ENCODE measurements at regions not wholly inside any gene's neighbourhood (a gene's known extent, or its start where the extent isn't known, plus 50 kb on each side); places are given as distances from the start of the nearest gene placed in this dataset.

- Histone ChIP-seq H3K4me1 (ENCODE audit: low read length) (0 out of 2 replicates have a peak, but pooled peaks cover 3% of the 10 kb centered on the region), H3K27ac (ENCODE audit: low read length) (no peak overlapping the region), H2AFZ (ENCODE audit: low read length) (no peak overlapping the region), H3K36me3 (replicated peaks; ENCODE audit: insufficient read depth, low read length) (no peaks in the 10 kb centered on the region), H3F3A (ENCODE audit: insufficient read depth, low read length) (no peaks in the 10 kb centered on the region), H3K79me2 (ENCODE audit: low read length) (no peaks in the 10 kb centered on the region), H3K4me3 (ENCODE audit: low read length) (no peak overlapping the region), H3K27me3 (replicated peaks; ENCODE audit: insufficient read depth, low read length) (no peaks in the 10 kb centered on the region), H4K20me1 (ENCODE audit: insufficient read depth, low read length) (no peaks in the 10 kb centered on the region), H3K9me2 (replicated peaks; ENCODE audit: insufficient read depth, low read length) (no peaks in the 10 kb centered on the region), H3K4me2 (ENCODE audit: low read depth, low read length) (no peak overlapping the region), H3K9me3 (replicated peaks; ENCODE audit: insufficient read depth, low read length) (no peaks in the 10 kb centered on the region), H3K9ac (ENCODE audit: low read length) (no peak overlapping the region)
- DNase-seq: no peak
- TF ChIP-seq CTCF (IDR thresholded peaks at IDR 0.05; ENCODE audit: low read length) (no peak), EZH2phosphoT487 (IDR thresholded peaks at IDR 0.05; ENCODE audit: low read length) (no peak), EZH2 (optimal IDR thresholded peaks at IDR 0.05; ENCODE audit: low read depth, low read length) (no peak)
Observed at GRCh38 chr3:159163656-159164055, 361.8 kb downstream of the MFSD1 start.

GRCh38 chr3:159165961-159166360, 364.1 kb downstream of the MFSD1 start:
- Histone ChIP-seq H3K36me3 (replicated peaks; ENCODE audit: insufficient read depth, low read length) (no peaks in the 10 kb centered on the region), H3K9me3 (replicated peaks; ENCODE audit: insufficient read depth, low read length) (no peaks in the 10 kb centered on the region), H3K9me2 (replicated peaks; ENCODE audit: insufficient read depth, low read length) (no peaks in the 10 kb centered on the region), H3K4me2 (ENCODE audit: low read depth, low read length) (no peak overlapping the region), H3F3A (ENCODE audit: insufficient read depth, low read length) (no peaks in the 10 kb centered on the region), H3K79me2 (ENCODE audit: low read length) (no peaks in the 10 kb centered on the region), H4K20me1 (ENCODE audit: insufficient read depth, low read length) (no peaks in the 10 kb centered on the region), H3K4me1 (ENCODE audit: low read length) (0 out of 2 replicates have a peak, but pooled peaks cover 3% of the 10 kb centered on the region), H3K9ac (ENCODE audit: low read length) (no peak overlapping the region), H3K27me3 (replicated peaks; ENCODE audit: insufficient read depth, low read length) (no peaks in the 10 kb centered on the region), H3K27ac (ENCODE audit: low read length) (no peak overlapping the region), H3K4me3 (ENCODE audit: low read length) (no peak overlapping the region), H2AFZ (ENCODE audit: low read length) (no peak overlapping the region)
- TF ChIP-seq CTCF (IDR thresholded peaks at IDR 0.05; ENCODE audit: low read length): no peak
- no peak for TF ChIP-seq EZH2 (optimal IDR thresholded peaks at IDR 0.05; ENCODE audit: low read depth, low read length)
- no peak for TF ChIP-seq EZH2phosphoT487 (IDR thresholded peaks at IDR 0.05; ENCODE audit: low read length)
- DNase-seq: no peak

- H2AFZ ChIP-seq (ENCODE audit: low read length): no peak overlapping the region
- no peaks in the 10 kb centered on the region for H3F3A ChIP-seq (ENCODE audit: insufficient read depth, low read length)
- H3K4me2 ChIP-seq (ENCODE audit: low read depth, low read length): peak overlapping the region; percentile 4; the same call in 1 of the 2 replicates
Observed at GRCh38 chr3:159166899-159167586, 365.2 kb downstream of the MFSD1 start.

More at GRCh38 chr3:159166899-159167586, 365.2 kb downstream of the MFSD1 start:
- no peak overlapping the region for H3K4me3 ChIP-seq (ENCODE audit: low read length)
- H4K20me1 ChIP-seq (ENCODE audit: insufficient read depth, low read length): no peaks in the 10 kb centered on the region
- H3K9me2 ChIP-seq (replicated peaks; ENCODE audit: insufficient read depth, low read length): no peaks in the 10 kb centered on the region
- DNase-seq: no peak
- H3K4me1 ChIP-seq (ENCODE audit: low read length): 0 out of 2 replicates have a peak, but pooled peaks cover 3% of the 10 kb centered on the region
- no peaks in the 10 kb centered on the region for H3K79me2 ChIP-seq (ENCODE audit: low read length)
- no peaks in the 10 kb centered on the region for H3K36me3 ChIP-seq (replicated peaks; ENCODE audit: insufficient read depth, low read length)
- TF ChIP-seq EZH2phosphoT487 (IDR thresholded peaks at IDR 0.05; ENCODE audit: low read length) (no peak), EZH2 (optimal IDR thresholded peaks at IDR 0.05; ENCODE audit: low read depth, low read length) (no peak), CTCF (IDR thresholded peaks at IDR 0.05; ENCODE audit: low read length) (no peak)
- no peaks in the 10 kb centered on the region for H3K27me3 ChIP-seq (replicated peaks; ENCODE audit: insufficient read depth, low read length)
- H3K27ac ChIP-seq (ENCODE audit: low read length): no peak overlapping the region
- H3K9ac ChIP-seq (ENCODE audit: low read length): no peak overlapping the region
- H3K9me3 ChIP-seq (replicated peaks; ENCODE audit: insufficient read depth, low read length): no peaks in the 10 kb centered on the region

Data from MM.1S (cell line).